Right lobe of liver (tissue), 4 donors: ENCODE measurements at regions not wholly inside any gene's neighbourhood (a gene's known extent, or its start where the extent isn't known, plus 50 kb on each side); places are given as distances from the start of the nearest gene placed in this dataset.
"Not testable (repeated sequence)": the region's sequence is repeated elsewhere in the genome, so short reads cannot be mapped to it uniquely, and the experiment has no call there.

Experiments used
- CTCF ChIP-seq, 4 donors: fragments of 200-600 bp in 3 of 4; fragments of 450-650 bp in 1 of 4; IDR thresholded peaks; one replicate each; pipeline versions ENCODE4 v1.5.1 to v1.8.0; 2016 to 2022; ENCODE audit warnings: antibody characterized with exemption in 4 of 4, mild to moderate bottlenecking in 2 of 4
- POLR2A ChIP-seq: fragments of 450-650 bp; IDR thresholded peaks from one replicate; pipeline ENCODE4 v1.6.1; 2017; ENCODE audit warnings: antibody characterized with exemption, mild to moderate bottlenecking
- donor health status: DM: no; HTN: no; CAD: no.
- donor health status: DM: no; HTN: no; CAD: no.
- donor health status: DM: no; HTN: yes; CAD: no.

- not testable (repeated sequence) for TF ChIP-seq CTCF (IDR thresholded peaks at IDR 0.05); POLR2A
Measured at GRCh38 chr11:119565693-119566092, 142.7 kb upstream of the THY1 start.
